Naive thymus-derived CD4-positive, alpha-beta T cell (primary cell): ENCODE measurements at regions not wholly inside any gene's neighbourhood (a gene's known extent, or its start where the extent isn't known, plus 50 kb on each side); places are given as distances from the start of the nearest gene placed in this dataset.
"Not testable (repeated sequence)": the region's sequence is repeated elsewhere in the genome, so short reads cannot be mapped to it uniquely, and the experiment has no call there.

Experiments
- ATAC-seq: fragments of 150-1000 bp; cut with Tn5 transposase; 2 replicates; pipeline ENCODE4 v1.10.0; 2021; ENCODE audit warnings: mild to moderate bottlenecking, moderate library complexity
- CTCF ChIA-PET: fragments of 350-600 bp; sonication (Branson Sonifier 250); formaldehyde crosslinking; loops from one replicate; lab custom pipeline; 2021; ENCODE audit warnings: antibody characterized with exemption; lab: Charles Lee
- POLR2A ChIA-PET: fragments of 350-600 bp; sonication (Branson Sonifier 250); formaldehyde crosslinking; loops from one replicate; lab custom pipeline; 2021; ENCODE audit warnings: antibody characterized with exemption, inconsistent platforms; lab: Charles Lee
- DNase-seq, 9 donors: peaks; one replicate each; pipeline versions ENCODE4 v3.0.0 to v3.0.0-alpha.2; 2020 to 2022; ENCODE audit warnings: mixed read lengths in 1 of 9
- H3K27ac ChIP-seq: one replicate; pipeline ENCODE4 v1.7.0; 2013; ENCODE audit warnings: mild to moderate bottlenecking, low read depth, low read length, moderate library complexity
- H3K27me3 ChIP-seq, 2 donors: one replicate each; pipeline ENCODE4 v1.7.0; 2013; ENCODE audit warnings: low read length in 2 of 2, mild to moderate bottlenecking in 2 of 2, moderate library complexity in 2 of 2; ENCODE audit not compliant: control insufficient read depth in 2 of 2, insufficient read depth in 2 of 2
- H3K36me3 ChIP-seq, 3 experiments: 1 replicate in 2 of 3; 2 replicates in 1 of 3; pipeline ENCODE4 v1.7.0; 2013; ENCODE audit warnings: low read length in 3 of 3, mild to moderate bottlenecking in 3 of 3, moderate library complexity in 1 of 3; ENCODE audit not compliant: insufficient read depth in 3 of 3, control insufficient read depth in 2 of 3
- H3K4me1 ChIP-seq, 2 donors: one replicate each; pipeline ENCODE4 v1.7.0; 2013; ENCODE audit warnings: low read length in 2 of 2, mild to moderate bottlenecking in 2 of 2, moderate library complexity in 1 of 2; ENCODE audit not compliant: control insufficient read depth in 2 of 2, insufficient read depth in 2 of 2
- H3K4me3 ChIP-seq: 2 replicates; pipeline ENCODE4 v1.7.0; 2013; ENCODE audit warnings: mild to moderate bottlenecking, low read length
- H3K9me3 ChIP-seq, 3 experiments: 1 replicate in 2 of 3; 2 replicates in 1 of 3; pipeline ENCODE4 v1.7.0; 2013; ENCODE audit warnings: low read length in 3 of 3; ENCODE audit not compliant: control insufficient read depth in 2 of 3
- H3K27ac Mint-ChIP-seq, 9 donors: one replicate each; pipeline ENCODE4 v1.8.0; 2020 to 2022; ENCODE audit warnings: mixed read lengths in 9 of 9, mild to moderate bottlenecking in 8 of 9, moderate library complexity in 5 of 9, inconsistent platforms in 2 of 9
- H3K27me3 Mint-ChIP-seq, 5 donors: one replicate each; pipeline ENCODE4 v1.8.0; 2021 to 2022; ENCODE audit warnings: mixed read lengths in 5 of 5, mild to moderate bottlenecking in 1 of 5
- H3K36me3 Mint-ChIP-seq, 5 donors: one replicate each; pipeline ENCODE4 v1.8.0; 2020 to 2022; ENCODE audit warnings: mixed read lengths in 5 of 5, mild to moderate bottlenecking in 3 of 5, inconsistent platforms in 1 of 5
- H3K4me1 Mint-ChIP-seq, 7 donors: one replicate each; pipeline ENCODE4 v1.8.0; 2020 to 2022; ENCODE audit warnings: mixed read lengths in 7 of 7, mild to moderate bottlenecking in 3 of 7, inconsistent platforms in 1 of 7
- H3K4me3 Mint-ChIP-seq, 10 donors: one replicate each; pipeline ENCODE4 v1.8.0; 2020 to 2022; ENCODE audit warnings: mild to moderate bottlenecking in 10 of 10, mixed read lengths in 10 of 10, moderate library complexity in 6 of 10, inconsistent platforms in 2 of 10
- H3K9me3 Mint-ChIP-seq, 11 donors: one replicate each; pipeline ENCODE4 v1.8.0; 2020 to 2022; ENCODE audit warnings: mixed read lengths in 11 of 11, mild to moderate bottlenecking in 4 of 11, inconsistent platforms in 1 of 11, moderate library complexity in 1 of 11
- intact Hi-C, 2 donors: fragments of 100-400 bp; cut with micrococcal nuclease; formaldehyde crosslinking; loops; one replicate each; pipeline ENCODE4 v1.15.1; 2023

DNA sequence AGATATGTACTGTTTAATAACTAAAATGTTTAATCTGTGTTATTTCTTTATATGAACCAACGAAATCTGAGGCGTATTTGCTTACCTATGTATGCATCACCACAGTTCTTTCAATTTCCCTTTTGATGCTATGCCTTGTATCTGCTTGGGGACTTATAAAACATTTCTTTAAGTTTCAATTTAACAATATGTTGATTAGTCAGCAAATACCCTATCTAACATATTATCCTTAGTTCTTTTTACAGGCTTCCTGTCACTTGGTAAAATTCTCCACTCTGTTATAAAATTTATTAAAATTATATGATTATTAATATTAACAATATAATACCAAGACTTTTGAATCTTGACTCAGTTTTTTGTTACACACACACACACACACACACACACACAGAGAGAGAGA, 174.3 kb downstream of the CPS1 start:
- intact Hi-C loops, result no loop called here
- POLR2A ChIA-PET, result no interaction called here
- Mint-ChIP-seq H3K27ac (no peak overlapping the region), H3K4me1 (peaks cover 0 to 12% (median 0%) of the 10 kb centered on the region in 7 donors), H3K36me3 (no peaks in the 10 kb centered on the region), H3K9me3 (peaks cover 0 to 13% (median 0%) of the 10 kb centered on the region in 11 donors), H3K27me3 (peaks cover 0 to 4% (median 0%) of the 10 kb centered on the region in 5 donors), H3K4me3 (no peak overlapping the region)
- no peaks in the 10 kb centered on the region for H3K4me1 ChIP-seq
- no peak overlapping the region for H3K4me3 ChIP-seq
- DNase-seq (no peak), ATAC-seq (no peak)
- no peaks in the 10 kb centered on the region for H3K9me3 ChIP-seq
- no peaks in the 10 kb centered on the region for H3K36me3 ChIP-seq
- CTCF ChIA-PET, result no interaction called here
- H3K27me3 ChIP-seq, result no peaks in the 10 kb centered on the region
- H3K27ac ChIP-seq, result no peak overlapping the region

GRCh38 chr2:210746826-210747225, 190.4 kb downstream of the CPS1 start:
- H3K4me1 Mint-ChIP-seq, H3K36me3 Mint-ChIP-seq, H3K27ac Mint-ChIP-seq, POLR2A ChIA-PET, H3K27me3 Mint-ChIP-seq, H3K4me1 ChIP-seq, H3K4me3 ChIP-seq, H3K36me3 ChIP-seq, H3K9me3 Mint-ChIP-seq, H3K27me3 ChIP-seq, H3K9me3 ChIP-seq, ATAC-seq, H3K4me3 Mint-ChIP-seq, H3K27ac ChIP-seq, CTCF ChIA-PET, intact Hi-C loops, DNase-seq: not testable (repeated sequence)

GRCh38 chr2:210752532-210752931, 196.1 kb downstream of the CPS1 start:
- Histone ChIP-seq H3K27ac (no peak overlapping the region), H3K4me3 (no peak overlapping the region), H3K27me3 (no peaks in the 10 kb centered on the region), H3K9me3 (no peaks in the 10 kb centered on the region), H3K4me1 (no peaks in the 10 kb centered on the region), H3K36me3 (no peaks in the 10 kb centered on the region)
- no peaks in the 10 kb centered on the region for H3K4me1 Mint-ChIP-seq
- no peaks in the 10 kb centered on the region for H3K9me3 Mint-ChIP-seq
- H3K27ac Mint-ChIP-seq, result no peak overlapping the region
- H3K27me3 Mint-ChIP-seq, result peaks cover 0 to 5% (median 0%) of the 10 kb centered on the region in 5 donors
- H3K36me3 Mint-ChIP-seq, result no peaks in the 10 kb centered on the region
- no peak for ATAC-seq
- no peak overlapping the region for H3K4me3 Mint-ChIP-seq
- intact Hi-C loops, result no loop called here
- ChIA-PET POLR2A (no interaction called here), CTCF (no interaction called here)
- DNase-seq, result no peak

DNA sequence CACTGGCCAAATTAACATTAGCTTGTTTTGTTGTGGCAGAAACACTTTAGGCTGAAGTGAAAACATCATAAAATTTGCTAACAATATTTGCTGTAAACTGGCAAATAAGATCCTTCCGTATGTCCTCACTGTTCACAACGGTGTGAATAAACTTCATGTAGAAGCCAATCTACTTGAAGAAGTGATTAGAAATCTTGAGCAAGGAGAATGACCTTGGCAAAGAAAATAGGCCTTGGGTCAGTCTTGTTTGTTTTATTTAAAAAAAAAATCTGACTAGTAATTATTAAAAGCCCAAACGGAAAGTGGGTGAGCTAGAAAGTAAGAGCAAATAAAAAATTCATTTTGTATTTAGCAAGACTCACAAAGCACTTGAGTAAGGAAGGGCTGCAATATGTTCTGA, 197.0 kb downstream of the CPS1 start:
- CTCF ChIA-PET, result no interaction called here
- Histone ChIP-seq H3K4me1 (no peaks in the 10 kb centered on the region), H3K36me3 (no peaks in the 10 kb centered on the region), H3K9me3 (no peaks in the 10 kb centered on the region), H3K27ac (no peak overlapping the region), H3K27me3 (no peaks in the 10 kb centered on the region), H3K4me3 (no peak overlapping the region)
- POLR2A ChIA-PET, result no interaction called here
- H3K9me3 Mint-ChIP-seq, result no peaks in the 10 kb centered on the region
- no peaks in the 10 kb centered on the region for H3K4me1 Mint-ChIP-seq
- no peak for ATAC-seq
- DNase-seq, result no peak
- H3K27ac Mint-ChIP-seq, result no peak overlapping the region
- H3K4me3 Mint-ChIP-seq, result no peak overlapping the region
- intact Hi-C loops, result no loop called here
- H3K36me3 Mint-ChIP-seq, result no peaks in the 10 kb centered on the region
- peaks cover 0 to 5% (median 0%) of the 10 kb centered on the region in 5 donors for H3K27me3 Mint-ChIP-seq

DNA sequence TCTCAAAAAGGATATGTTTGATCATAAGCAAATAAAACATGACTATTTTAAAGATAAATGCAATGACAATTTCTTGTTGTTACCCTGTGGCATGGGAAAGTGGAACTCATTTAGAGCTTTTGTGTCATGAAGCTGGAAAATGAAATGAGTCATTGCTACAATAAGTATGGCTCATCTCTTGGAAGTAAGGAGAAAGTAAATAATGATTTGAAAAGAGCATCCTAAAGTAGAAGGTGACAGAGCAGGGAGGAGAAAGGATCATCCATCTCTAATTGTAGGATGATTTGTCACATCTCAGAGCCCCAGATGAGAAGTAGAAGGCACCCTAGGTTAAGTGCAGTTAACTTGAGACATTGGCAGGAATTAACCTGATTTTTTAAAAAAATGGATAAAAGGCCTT, 200.5 kb downstream of the CPS1 start:
- Histone ChIP-seq H3K4me1 (no peaks in the 10 kb centered on the region), H3K27ac (no peak overlapping the region), H3K4me3 (no peak overlapping the region), H3K36me3 (no peaks in the 10 kb centered on the region), H3K9me3 (no peaks in the 10 kb centered on the region), H3K27me3 (no peaks in the 10 kb centered on the region)
- H3K4me3 Mint-ChIP-seq, result no peak overlapping the region
- no peaks in the 10 kb centered on the region for H3K36me3 Mint-ChIP-seq
- POLR2A ChIA-PET, result no interaction called here
- ATAC-seq, result no peak
- peaks cover 0 to 5% (median 0%) of the 10 kb centered on the region in 5 donors for H3K27me3 Mint-ChIP-seq
- H3K27ac Mint-ChIP-seq, result no peak overlapping the region
- no peak for DNase-seq
- no peaks in the 10 kb centered on the region for H3K4me1 Mint-ChIP-seq
- H3K9me3 Mint-ChIP-seq, result peaks cover 0 to 3% (median 0%) of the 10 kb centered on the region in 11 donors
- CTCF ChIA-PET, result interaction anchor here (1.5 kb wide), 1 partner anchor 11 kb away, joined by 3 read pairs; no protein-coding TSS in a partner anchor
- intact Hi-C loops, result no loop called here

DNA sequence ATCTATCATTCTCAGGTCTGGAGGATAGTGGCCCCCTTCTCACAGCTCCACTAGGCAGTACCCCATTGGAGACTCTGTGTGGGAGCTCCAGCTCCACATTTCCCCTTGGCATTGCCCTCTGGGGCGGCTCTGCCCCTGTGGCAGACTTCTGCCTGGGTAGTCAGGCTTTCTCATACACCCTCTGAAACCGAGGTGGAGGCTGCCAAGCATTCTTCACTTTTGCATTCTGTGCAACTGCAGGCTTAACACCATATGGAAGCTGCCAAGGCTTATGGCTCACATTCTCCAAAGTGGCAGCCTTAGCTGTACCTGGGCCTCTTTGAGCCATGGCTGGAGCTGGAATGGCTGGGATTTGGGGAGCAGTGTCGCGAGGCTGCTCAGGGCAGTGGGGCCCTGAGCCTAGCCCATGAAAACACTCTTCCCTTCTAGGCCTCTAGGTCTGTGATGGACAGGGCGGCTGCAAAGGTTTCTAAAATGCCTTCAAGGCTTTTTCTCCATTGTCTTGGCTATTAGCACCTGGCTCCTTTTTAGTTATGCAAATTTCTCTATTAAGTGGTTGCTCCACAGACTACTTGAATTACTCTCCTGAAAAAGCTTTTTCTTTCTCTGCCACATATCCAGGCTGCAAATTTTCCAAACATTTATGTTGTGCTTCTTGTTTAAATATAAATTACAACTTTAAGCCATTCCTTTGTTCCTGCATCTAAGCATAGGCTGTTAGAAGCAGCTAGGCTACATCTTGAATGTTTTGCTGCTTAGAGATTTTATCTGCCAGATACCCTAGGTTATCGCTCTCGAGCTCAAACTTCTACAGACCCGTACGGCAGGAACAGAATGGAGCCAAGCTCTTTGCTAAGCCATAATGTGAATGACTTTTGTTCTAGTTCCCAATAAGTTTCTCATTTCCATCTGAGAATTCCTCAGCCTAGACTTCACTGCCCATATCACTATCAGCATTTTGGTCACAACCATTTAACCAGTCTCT, 206.5 kb downstream of the CPS1 start:
- no peak overlapping the region for H3K4me3 ChIP-seq
- Mint-ChIP-seq H3K4me3 (no peak overlapping the region), H3K9me3 (peaks cover 0 to 6% (median 0%) of the 10 kb centered on the region in 11 donors), H3K27ac (no peak overlapping the region), H3K27me3 (no peaks in the 10 kb centered on the region), H3K4me1 (no peaks in the 10 kb centered on the region), H3K36me3 (no peaks in the 10 kb centered on the region)
- intact Hi-C loops, result no loop called here
- DNase-seq (no peak), ATAC-seq (no peak)
- H3K4me1 ChIP-seq, result no peaks in the 10 kb centered on the region
- ChIA-PET CTCF (no interaction called here), POLR2A (no interaction called here)
- H3K9me3 ChIP-seq, result no peaks in the 10 kb centered on the region
- H3K27me3 ChIP-seq, result no peaks in the 10 kb centered on the region
- no peak overlapping the region for H3K27ac ChIP-seq
- no peaks in the 10 kb centered on the region for H3K36me3 ChIP-seq
